ENCODE measurements at regions not wholly inside any gene's neighbourhood (a gene's known extent, or its start where the extent isn't known, plus 50 kb on each side); places are given as distances from the start of the nearest gene placed in this dataset.

DNA sequence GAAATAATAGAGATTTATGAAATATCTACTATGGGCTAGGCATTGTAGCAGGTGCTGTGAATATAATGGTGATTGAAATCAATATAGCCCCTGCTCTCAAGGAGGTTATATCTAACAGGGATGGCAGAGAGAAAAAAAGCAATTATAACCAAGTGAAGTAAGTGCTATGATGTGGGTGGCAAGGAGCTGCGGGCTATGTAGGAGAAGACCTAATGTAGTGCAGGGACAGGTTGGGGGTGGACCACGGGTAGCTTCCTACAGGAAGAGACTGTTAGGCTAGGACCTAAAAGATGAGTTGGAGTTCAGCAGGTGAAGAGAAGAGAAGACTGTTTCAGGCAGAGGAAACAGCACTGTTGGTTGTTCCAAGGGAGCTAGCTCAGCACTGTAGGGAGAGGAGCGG, 311.0 kb downstream of the KCNRG start:
- no peak for DNase-seq

GRCh38 chr13:50326811-50327210, 311.6 kb downstream of the KCNRG start:
- no peak for DNase-seq

DNA sequence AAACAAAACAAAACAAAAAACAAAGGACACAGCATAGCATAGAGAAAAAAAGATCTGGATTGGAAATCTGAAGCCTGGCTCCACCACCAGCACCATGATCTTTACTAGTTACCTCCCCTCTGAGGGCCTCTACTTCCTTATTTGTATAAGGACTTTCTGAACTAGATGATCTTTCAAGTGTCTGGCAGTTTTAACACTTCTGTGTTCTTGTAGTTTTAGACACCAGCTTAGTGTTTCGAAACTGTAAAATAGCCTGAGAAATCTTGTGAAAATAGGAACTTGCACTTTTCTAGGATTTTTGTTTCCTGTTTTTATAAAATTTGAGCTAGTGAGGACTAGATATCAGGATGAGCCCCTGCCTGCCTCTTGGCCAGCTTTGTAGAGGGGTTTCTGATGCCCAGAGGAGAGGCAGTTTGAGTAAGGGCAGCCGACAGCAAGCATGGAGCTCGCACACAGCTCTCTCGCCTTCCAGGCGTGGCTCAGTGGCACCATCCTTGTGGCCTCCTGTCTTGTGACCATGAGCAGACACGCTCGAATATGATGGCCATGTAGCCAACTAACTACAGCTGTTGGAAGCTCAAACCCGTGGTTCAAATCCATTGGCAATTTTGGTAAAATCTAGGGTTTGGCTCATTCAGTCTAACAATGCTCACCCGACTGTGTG, 319.0 kb downstream of the KCNRG start:
- no peak for DNase-seq

GRCh38 chr13:50334944-50335343, 319.7 kb downstream of the KCNRG start:
- no peak for DNase-seq

DNA sequence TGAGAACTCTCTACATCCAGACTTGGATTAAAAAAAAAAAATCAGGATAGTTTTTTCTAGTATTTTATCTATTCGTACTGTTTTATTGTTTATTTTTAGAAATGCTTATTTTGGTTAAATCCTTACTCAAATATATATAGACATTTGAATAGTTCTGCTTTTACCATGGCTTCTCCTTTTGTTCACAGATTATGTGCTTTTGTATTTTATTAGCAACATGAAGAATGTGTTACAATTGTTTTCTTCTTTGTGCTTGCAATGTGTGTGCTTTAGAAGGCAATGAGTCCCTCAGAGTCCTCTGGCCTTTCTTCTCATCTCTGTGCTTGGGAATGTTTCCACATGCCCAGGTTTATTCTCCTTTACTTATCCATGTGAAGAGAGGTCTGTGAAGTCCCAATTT, 324.0 kb downstream of the KCNRG start:
- DNase-seq = no peak

DNA sequence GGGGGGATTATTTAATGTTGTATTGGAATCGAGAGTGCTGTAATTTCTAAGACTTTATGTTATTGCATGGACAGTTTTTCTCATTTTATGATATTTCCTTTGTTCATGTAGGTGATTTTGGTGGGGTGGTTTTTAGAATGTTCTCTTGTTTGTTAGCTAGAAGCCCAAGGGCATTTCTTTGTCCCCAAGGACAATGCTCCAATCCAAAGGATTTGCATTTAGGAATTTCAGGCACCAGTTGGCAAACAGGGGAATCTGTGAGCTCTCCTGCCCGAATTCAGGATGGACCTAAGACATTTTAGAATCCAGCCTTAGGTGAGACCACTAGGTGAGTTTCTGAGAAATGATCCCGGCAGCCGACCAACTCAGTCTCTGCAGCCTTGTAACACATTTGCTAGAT, 324.9 kb downstream of the KCNRG start:
- no peak for DNase-seq

DNA sequence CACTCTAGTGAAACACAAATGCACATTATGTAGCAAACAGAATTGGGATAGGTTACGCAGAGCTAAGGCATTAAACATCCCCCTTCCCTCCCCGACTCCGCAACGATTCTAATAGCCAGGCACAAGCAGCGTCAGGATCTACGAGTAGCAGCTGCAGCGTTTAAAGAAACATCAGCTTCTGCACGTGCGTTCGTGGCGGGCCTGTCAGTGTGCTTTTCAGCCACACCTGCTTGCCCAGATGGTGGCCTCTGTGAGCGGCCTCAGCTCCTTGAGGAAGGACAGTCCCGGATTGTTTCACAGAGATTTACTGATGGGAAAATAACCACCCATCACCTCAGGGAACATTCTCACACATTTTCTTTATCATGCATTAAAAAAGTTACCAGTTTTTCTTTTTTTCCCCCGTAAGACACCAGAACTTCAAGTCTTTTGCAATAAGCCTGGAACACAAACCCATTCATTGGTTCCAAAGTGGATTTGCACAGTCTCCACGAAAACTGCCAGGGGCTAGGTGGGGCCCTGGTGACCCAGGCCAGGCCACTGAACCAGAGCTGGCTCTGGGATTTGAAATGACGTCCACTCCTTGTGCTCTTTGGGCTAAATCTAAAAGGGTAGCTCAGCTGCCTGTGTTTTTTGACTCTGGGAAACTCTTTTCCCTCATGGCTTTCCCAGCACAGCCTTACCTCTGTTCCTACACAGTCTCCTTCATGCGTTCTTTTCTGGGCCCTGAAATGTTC, 325.5 kb downstream of the KCNRG start:
- no peak for DNase-seq

DNA sequence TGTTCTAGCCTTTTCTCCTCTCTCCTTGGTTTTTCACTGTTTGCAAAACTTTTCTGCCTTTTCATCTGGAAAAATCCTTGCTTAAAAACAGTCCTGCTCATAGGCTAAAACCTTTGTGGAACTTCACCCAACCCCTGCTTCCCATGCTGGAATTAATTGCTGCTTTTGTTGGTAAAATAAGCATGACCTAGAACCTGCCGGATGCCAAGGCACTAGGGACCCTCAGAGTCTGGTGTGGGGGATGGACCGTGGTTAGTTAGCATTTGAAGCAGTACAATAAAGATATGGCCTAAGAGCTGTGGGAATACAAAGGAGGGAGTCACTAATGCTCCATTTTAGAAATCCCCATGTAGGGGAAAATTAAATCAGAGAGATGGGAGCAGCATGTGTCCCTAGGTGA, 326.3 kb downstream of the KCNRG start:
- DNase-seq = no peak

DNA sequence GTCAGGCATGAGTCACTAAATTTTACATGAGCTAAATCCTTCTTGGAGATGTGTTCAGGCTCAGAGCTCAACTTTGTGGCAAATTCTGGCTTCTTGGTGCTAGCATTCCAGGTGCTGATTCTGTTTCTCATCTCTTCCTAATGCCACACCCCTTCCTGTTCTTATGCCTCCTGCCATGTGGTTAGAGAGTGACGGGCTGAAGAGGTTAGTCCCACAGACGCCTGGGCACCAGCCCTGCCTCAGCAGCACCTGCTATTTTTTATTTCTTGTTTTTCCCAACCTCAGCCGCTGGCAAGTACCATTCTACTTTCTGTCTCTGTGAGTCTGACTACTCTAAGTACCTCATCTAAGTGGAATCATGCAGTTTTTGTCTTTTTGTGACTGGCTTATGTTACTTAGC, 329.5 kb downstream of the KCNRG start:
- DNase-seq = no peak

GRCh38 chr13:50345804-50346203, 330.6 kb downstream of the KCNRG start:
- DNase-seq = no peak

GRCh38 chr13:50348371-50348770, 333.1 kb downstream of the KCNRG start:
- no peak for DNase-seq

DNA sequence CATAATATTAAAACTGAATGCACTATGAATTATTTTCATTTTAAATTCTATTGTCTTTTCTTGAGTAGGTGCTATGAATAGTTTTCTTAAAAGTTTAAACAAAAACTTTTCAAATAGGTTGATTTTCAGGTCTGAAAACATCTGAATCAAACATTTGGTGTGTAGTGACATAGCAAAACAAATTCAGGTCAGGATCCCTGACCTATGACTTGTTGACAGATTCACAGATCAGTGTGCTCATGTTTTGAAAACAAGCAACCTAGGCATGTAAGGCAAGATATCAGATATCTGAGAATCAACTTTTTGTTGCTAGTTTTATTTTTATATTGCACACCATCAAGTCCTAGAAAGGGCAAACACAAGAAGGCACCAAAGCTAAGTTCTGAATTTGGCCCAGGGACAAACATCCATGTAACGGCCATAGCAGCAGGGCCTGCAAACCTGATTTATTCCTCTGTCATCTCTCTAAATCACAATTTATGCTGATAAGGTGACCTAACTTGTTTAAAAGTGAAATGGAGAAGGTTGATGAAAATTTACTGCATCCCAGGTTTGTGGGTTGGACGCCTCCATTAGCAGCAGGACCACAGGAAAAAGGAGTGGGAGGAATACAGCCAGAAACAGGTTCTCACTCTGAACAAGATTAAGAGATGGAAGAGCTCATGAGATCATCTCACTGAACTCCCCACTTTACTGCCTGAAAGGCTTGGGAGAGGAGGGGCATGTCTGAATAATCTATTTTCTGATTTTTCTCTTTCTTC, 337.7 kb downstream of the KCNRG start:
- no peak for DNase-seq

DNA sequence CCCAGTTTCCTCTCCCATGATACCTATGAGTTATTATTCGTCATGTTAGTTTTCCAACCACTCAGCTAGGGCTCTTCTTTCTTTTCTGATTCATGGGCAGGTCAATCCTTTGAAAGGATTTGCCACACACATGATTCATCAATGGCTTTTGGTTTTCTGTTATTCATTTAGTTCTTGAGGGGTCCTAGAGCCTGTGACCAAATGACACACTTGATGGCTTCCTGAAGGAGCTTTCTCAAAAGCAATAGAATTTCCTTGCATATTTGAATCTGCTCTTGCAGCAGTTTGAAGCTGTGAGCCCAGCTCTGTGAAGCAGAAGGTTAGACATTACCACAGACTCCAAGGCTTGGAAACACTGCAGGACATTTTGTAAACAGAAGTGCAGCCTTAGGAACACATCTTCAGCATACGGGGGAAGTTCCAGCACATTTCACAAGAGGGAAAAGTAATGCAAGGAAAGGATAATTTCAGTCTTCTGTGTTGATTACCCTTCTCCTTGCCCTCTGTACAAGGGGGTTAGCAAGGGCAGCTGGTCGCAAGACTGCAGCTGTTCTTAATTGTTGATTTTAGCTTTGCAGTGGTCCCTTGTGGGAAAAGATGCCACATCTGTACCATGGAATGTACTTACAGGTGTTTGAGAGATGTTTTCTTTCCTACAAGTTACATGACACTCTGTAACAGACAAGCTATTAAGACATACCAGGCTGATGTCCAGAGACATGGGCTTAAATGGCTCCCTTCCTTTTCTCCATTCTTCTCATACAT, 338.6 kb downstream of the KCNRG start:
- DNase-seq = no peak

- DNase-seq = no peak
Observed at GRCh38 chr13:50355797-50356196, 340.6 kb downstream of the KCNRG start.

DNA sequence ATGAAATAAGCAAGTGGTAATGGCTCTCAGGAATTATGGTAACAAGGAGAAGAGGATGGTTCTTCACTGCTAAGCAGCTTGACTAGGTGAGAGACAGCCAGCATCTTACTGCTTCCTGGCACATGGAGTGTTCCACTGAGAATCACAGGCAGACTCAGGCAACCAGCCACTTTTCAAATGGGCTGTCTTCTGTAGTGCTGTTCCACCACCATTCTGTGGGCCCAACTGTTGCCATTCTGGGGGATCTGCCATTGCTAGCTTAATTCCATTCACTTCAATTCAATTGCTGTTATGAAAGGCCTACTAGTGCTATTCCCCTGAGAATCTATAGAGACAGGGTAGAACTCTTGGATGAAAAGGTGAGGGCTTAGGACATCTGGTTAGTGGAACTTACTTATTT, 341.9 kb downstream of the KCNRG start:
- DNase-seq = no peak

GRCh38 chr13:50357586-50358118, 342.4 kb downstream of the KCNRG start:
- DNase-seq = no peak

- no peak for DNase-seq
Observed at GRCh38 chr13:50358231-50359040, 343.2 kb downstream of the KCNRG start.

DNA sequence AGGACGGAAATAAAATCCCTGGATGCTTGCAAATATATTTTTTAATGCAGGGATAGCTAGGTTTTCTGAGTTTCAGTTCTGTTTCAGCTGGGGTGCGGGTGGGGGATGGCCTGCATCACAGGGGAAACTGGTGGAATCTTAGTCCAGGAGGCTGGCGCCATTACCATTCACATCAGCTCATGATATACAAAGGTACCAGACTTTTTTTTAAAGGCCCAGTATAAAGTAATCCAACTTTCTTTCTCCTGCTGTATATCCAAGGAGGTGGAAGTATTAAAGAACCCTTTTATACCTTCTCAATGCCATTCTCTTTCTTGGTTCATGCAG, 343.8 kb downstream of the KCNRG start:
- DNase-seq = no peak

DNA sequence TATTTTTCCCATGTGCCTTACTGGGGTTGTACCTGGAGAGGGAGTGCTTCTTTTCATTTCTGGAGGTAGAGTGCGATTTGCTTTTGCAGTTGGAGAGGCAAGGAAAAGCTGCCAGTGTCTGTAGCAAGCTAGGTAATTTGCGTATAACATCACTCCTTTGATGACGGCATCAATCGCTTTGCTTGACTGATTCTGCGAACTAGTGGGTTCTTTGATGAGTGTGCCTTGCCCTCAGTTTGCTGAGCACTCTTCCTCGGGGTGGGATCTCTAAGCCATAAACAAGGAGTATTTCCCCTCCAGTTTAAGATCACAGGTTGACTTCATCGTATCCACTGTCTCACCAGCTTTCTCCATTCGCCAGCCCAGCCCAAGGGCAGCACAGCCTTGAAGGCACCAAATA, 344.5 kb downstream of the KCNRG start:
- no peak for DNase-seq

GRCh38 chr13:50360637-50361036, 345.4 kb downstream of the KCNRG start:
- DNase-seq = no peak

GRCh38 chr13:50361282-50361681, 346.0 kb downstream of the KCNRG start:
- peak; percentile 32 for DNase-seq
